ENCODE measurements at regions not wholly inside any gene's neighbourhood (a gene's known extent, or its start where the extent isn't known, plus 50 kb on each side); places are given as distances from the start of the nearest gene placed in this dataset.

DNA sequence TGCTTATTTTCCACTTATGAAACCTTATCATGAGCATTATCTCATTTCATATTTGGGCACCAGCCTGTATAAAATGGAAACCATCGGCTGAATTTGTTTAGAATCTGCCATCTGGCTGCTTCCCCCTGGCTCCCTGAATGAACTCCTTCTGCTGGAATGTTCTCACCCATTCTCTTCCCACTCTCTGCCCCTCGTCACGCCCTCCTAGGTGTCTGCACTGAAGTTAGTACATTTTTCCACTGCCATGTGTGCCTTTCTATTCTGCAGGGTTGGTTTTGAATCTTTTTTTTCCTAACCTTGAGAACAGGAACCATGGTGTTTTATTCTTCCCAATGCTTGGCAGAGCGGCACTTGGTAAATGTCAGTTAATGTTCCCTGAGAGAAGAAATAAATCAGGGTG lies 359.7 kb downstream of the MLLT3 start:
- Histone ChIP-seq H3K4me1 (ENCODE audit: control insufficient read depth, insufficient read depth, low read length) (no peaks in the 10 kb centered on the region), H3K9ac (ENCODE audit: low read length) (no peak overlapping the region), H3K4me3 (ENCODE audit: low read length) (no peak overlapping the region), H3K36me3 (ENCODE audit: control insufficient read depth, insufficient read depth, low read length) (no peaks in the 10 kb centered on the region), H3K27ac (ENCODE audit: low read depth, low read length) (no peak overlapping the region), H3K27me3 (ENCODE audit: control insufficient read depth, insufficient read depth, low read length) (no peaks in the 10 kb centered on the region)

DNA sequence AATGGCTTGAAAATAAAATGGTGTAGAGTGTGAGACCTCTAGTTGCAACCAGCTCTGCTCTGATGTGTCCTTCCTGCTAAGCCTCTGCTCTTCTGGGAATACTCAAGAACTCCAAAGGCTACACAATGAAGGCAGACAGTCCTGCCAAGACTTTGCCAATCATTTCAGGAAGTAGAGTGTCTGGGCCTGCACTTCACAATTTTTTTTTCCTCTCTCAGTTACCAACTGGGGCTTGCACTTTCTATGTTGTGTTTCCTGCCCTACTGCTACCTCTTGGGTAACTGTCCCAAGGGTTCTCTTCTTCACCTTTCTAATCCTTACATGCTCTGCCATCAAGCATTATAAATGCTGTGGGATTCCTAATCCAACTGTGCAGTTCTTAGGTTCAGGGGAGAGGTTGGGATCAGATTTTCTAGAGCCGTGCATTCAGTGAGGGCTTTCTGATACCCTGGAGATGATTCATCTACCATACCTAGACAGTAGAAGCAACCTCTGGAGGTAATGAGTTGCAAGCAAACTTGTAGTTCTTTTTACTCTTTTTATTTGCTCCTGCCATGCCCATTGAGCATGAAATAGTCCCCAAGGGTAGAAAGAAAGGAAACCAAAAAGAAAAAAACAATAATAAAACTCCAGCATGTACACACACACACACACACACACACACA lies 365.9 kb downstream of the MLLT3 start:
- Histone ChIP-seq H3K4me1 (ENCODE audit: control insufficient read depth, insufficient read depth, low read length) (no peaks in the 10 kb centered on the region), H3K9ac (ENCODE audit: low read length) (no peak overlapping the region), H3K27ac (ENCODE audit: low read depth, low read length) (no peak overlapping the region), H3K27me3 (ENCODE audit: control insufficient read depth, insufficient read depth, low read length) (no peaks in the 10 kb centered on the region), H3K4me3 (ENCODE audit: low read length) (no peak overlapping the region), H3K36me3 (ENCODE audit: control insufficient read depth, insufficient read depth, low read length) (no peaks in the 10 kb centered on the region)

DNA sequence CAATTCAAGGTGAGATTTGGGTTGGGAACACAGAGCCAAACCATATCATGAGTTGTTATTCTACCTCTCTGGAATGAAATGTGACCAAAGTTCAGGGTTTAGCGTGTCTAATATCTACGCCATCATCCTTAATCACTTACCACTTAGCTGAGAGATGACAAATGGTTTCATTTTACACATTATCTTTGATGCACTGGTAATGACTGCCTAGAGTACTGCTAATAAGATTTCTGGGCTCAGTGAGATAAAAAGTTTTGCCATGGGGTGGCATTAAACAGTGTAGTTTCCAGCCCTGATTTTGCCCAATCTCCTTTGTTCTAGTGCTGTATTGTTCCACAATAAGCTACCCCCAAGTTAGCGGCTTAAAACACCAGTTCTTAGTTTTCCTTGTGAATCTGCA lies 367.2 kb downstream of the MLLT3 start:
- Histone ChIP-seq H3K27ac (ENCODE audit: low read depth, low read length) (no peak overlapping the region), H3K4me3 (ENCODE audit: low read length) (no peak overlapping the region), H3K27me3 (ENCODE audit: control insufficient read depth, insufficient read depth, low read length) (no peaks in the 10 kb centered on the region), H3K36me3 (ENCODE audit: control insufficient read depth, insufficient read depth, low read length) (no peaks in the 10 kb centered on the region), H3K9ac (ENCODE audit: low read length) (no peak overlapping the region), H3K4me1 (ENCODE audit: control insufficient read depth, insufficient read depth, low read length) (no peaks in the 10 kb centered on the region)

GRCh38 chr9:20253635-20254034 lies 368.7 kb downstream of the MLLT3 start:
- H3K27ac ChIP-seq (ENCODE audit: low read depth, low read length): no peak overlapping the region
- H3K9ac ChIP-seq (ENCODE audit: low read length): no peak overlapping the region
- H3K4me3 ChIP-seq (ENCODE audit: low read length): no peak overlapping the region
- H3K36me3 ChIP-seq (ENCODE audit: control insufficient read depth, insufficient read depth, low read length): no peaks in the 10 kb centered on the region
- H3K4me1 ChIP-seq (ENCODE audit: control insufficient read depth, insufficient read depth, low read length): no peaks in the 10 kb centered on the region
- H3K27me3 ChIP-seq (ENCODE audit: control insufficient read depth, insufficient read depth, low read length): no peaks in the 10 kb centered on the region

- no peaks in the 10 kb centered on the region for H3K36me3 ChIP-seq (ENCODE audit: control insufficient read depth, insufficient read depth, low read length)
- H3K4me1 ChIP-seq (ENCODE audit: control insufficient read depth, insufficient read depth, low read length): no peaks in the 10 kb centered on the region
- no peak overlapping the region for H3K27ac ChIP-seq (ENCODE audit: low read depth, low read length)
These were observed 369.5 kb downstream of the MLLT3 start for GRCh38 chr9:20252778-20253177.

DNA sequence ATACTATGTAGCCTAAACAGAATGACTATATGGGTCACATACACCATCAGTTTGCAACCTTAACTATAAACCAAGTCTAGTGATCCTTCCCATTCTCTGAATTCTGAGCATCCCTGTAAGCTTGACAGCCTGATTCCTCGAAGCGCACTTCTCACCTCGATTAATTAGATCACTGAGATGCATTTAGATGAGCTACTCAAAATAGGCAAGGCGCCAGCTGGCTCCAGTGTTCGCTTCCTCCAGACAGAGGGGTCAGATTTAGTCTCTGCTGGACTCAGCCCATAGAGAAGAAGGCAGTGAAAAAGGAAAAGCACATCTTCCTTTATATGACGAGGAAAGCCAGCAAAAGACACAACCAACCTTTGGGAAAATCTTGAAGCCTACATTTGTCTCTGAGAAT lies 371.5 kb downstream of the MLLT3 start:
- H3K27ac ChIP-seq (ENCODE audit: low read depth, low read length): no peak overlapping the region
- H3K4me1 ChIP-seq (ENCODE audit: control insufficient read depth, insufficient read depth, low read length): no peaks in the 10 kb centered on the region
- H3K27me3 ChIP-seq (ENCODE audit: control insufficient read depth, insufficient read depth, low read length): no peaks in the 10 kb centered on the region
- H3K4me3 ChIP-seq (ENCODE audit: low read length): no peak overlapping the region
- no peak overlapping the region for H3K9ac ChIP-seq (ENCODE audit: low read length)
- no peaks in the 10 kb centered on the region for H3K36me3 ChIP-seq (ENCODE audit: control insufficient read depth, insufficient read depth, low read length)

More at GRCh38 chr9:20252778-20253177, 369.5 kb downstream of the MLLT3 start:
- H3K9ac ChIP-seq (ENCODE audit: low read length): no peak overlapping the region
- H3K27me3 ChIP-seq (ENCODE audit: control insufficient read depth, insufficient read depth, low read length): no peaks in the 10 kb centered on the region
- no peak overlapping the region for H3K4me3 ChIP-seq (ENCODE audit: low read length)

GRCh38 chr9:20244271-20244670 lies 378.0 kb downstream of the MLLT3 start:
- H3K27me3 ChIP-seq (ENCODE audit: control insufficient read depth, insufficient read depth, low read length): no peaks in the 10 kb centered on the region
- no peaks in the 10 kb centered on the region for H3K4me1 ChIP-seq (ENCODE audit: control insufficient read depth, insufficient read depth, low read length)
- H3K4me3 ChIP-seq (ENCODE audit: low read length): no peak overlapping the region
- H3K9ac ChIP-seq (ENCODE audit: low read length): no peak overlapping the region
- no peak overlapping the region for H3K27ac ChIP-seq (ENCODE audit: low read depth, low read length)
- H3K36me3 ChIP-seq (ENCODE audit: control insufficient read depth, insufficient read depth, low read length): no peaks in the 10 kb centered on the region

GRCh38 chr9:20243841-20244240 lies 378.5 kb downstream of the MLLT3 start:
- Histone ChIP-seq H3K4me3 (ENCODE audit: low read length) (no peak overlapping the region), H3K36me3 (ENCODE audit: control insufficient read depth, insufficient read depth, low read length) (no peaks in the 10 kb centered on the region), H3K9ac (ENCODE audit: low read length) (no peak overlapping the region), H3K27me3 (ENCODE audit: control insufficient read depth, insufficient read depth, low read length) (no peaks in the 10 kb centered on the region), H3K27ac (ENCODE audit: low read depth, low read length) (no peak overlapping the region), H3K4me1 (ENCODE audit: control insufficient read depth, insufficient read depth, low read length) (no peaks in the 10 kb centered on the region)

DNA sequence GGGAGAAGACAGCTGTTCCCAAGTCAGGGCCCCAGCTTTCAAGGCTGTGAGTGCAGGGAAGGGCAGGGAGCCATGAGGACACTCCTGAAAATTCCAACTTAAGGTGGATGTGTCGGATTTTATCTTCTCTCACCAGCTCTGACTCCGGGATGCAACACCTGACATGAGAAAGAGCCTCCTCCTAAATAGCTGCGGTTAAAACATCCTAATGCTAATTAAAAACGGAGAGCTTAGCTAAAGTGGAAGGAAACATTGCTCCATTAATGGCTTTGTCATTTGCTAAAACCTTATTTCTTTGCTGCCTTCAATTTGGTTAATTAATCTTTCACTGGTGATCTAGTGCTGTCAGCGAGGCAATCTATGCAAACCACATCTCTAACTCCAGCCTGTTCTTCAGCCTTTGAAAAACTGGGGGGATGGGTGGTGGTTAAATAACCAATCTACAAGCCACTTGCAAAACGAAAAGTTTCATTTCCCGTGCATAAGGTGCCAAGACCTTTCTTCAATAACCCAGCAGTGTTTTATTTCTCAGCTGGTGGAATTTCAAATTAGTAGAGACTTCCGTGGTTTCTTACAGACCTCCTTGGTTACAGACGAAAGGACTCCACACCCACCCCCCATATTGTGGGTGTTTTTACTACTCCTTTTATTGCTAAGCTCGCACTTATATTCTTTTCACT lies 379.6 kb downstream of the MLLT3 start:
- Histone ChIP-seq H3K36me3 (ENCODE audit: control insufficient read depth, insufficient read depth, low read length) (no peaks in the 10 kb centered on the region), H3K4me1 (ENCODE audit: control insufficient read depth, insufficient read depth, low read length) (no peaks in the 10 kb centered on the region), H3K9ac (ENCODE audit: low read length) (no peak overlapping the region), H3K4me3 (ENCODE audit: low read length) (no peak overlapping the region), H3K27me3 (ENCODE audit: control insufficient read depth, insufficient read depth, low read length) (no peaks in the 10 kb centered on the region), H3K27ac (ENCODE audit: low read depth, low read length) (no peak overlapping the region)

GRCh38 chr9:20240498-20240897 lies 381.8 kb downstream of the MLLT3 start:
- no peak overlapping the region for H3K27ac ChIP-seq (ENCODE audit: low read depth, low read length)
- H3K9ac ChIP-seq (ENCODE audit: low read length): no peak overlapping the region
- H3K36me3 ChIP-seq (ENCODE audit: control insufficient read depth, insufficient read depth, low read length): no peaks in the 10 kb centered on the region
- no peaks in the 10 kb centered on the region for H3K27me3 ChIP-seq (ENCODE audit: control insufficient read depth, insufficient read depth, low read length)
- no peak overlapping the region for H3K4me3 ChIP-seq (ENCODE audit: low read length)
- no peaks in the 10 kb centered on the region for H3K4me1 ChIP-seq (ENCODE audit: control insufficient read depth, insufficient read depth, low read length)

DNA sequence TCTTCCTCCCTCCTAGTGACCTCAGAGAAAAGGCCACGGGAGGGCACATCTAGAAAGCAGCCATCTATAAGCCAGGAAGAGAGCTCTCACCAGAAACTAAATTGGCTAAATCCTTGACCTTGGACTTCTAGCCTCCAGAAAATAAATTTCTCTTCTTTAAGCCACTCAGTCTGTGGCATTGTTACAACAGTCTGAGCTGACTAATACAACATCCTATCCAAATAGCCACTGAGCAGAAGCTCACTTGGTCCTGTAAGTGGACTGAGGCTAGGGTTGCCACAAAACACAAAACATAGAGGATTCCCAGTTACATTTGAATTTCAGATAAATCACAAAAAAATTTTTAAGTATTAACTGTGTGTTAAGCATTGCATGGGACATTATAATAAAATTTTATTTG lies 383.4 kb downstream of the MLLT3 start:
- Histone ChIP-seq H3K27ac (ENCODE audit: low read depth, low read length) (no peak overlapping the region), H3K4me3 (ENCODE audit: low read length) (no peak overlapping the region), H3K36me3 (ENCODE audit: control insufficient read depth, insufficient read depth, low read length) (no peaks in the 10 kb centered on the region), H3K9ac (ENCODE audit: low read length) (no peak overlapping the region), H3K27me3 (ENCODE audit: control insufficient read depth, insufficient read depth, low read length) (no peaks in the 10 kb centered on the region), H3K4me1 (ENCODE audit: control insufficient read depth, insufficient read depth, low read length) (no peaks in the 10 kb centered on the region)

DNA sequence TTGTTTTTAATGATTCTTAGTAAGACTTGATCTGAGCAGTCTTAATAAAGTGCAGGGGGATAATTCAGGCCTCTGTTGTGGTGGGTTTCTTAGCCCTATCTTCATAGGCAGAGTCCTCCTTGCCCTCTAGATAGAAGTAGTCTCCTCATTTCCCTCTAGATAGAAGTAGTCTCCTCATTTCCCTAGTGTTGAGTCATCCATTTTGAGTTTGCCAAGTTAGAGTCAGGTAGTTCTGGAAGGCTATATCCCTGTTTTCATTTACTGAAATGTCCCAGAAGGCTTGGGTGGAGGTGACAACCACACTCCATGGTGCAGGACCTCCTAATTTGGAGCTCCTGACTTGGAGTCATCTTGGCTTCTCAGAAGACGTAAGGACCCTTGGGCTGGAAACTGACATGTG lies 384.6 kb downstream of the MLLT3 start:
- no peaks in the 10 kb centered on the region for H3K27me3 ChIP-seq (ENCODE audit: control insufficient read depth, insufficient read depth, low read length)
- H3K4me1 ChIP-seq (ENCODE audit: control insufficient read depth, insufficient read depth, low read length): no peaks in the 10 kb centered on the region
- no peaks in the 10 kb centered on the region for H3K36me3 ChIP-seq (ENCODE audit: control insufficient read depth, insufficient read depth, low read length)
- H3K4me3 ChIP-seq (ENCODE audit: low read length): no peak overlapping the region
- no peak overlapping the region for H3K27ac ChIP-seq (ENCODE audit: low read depth, low read length)
- no peak overlapping the region for H3K9ac ChIP-seq (ENCODE audit: low read length)

DNA sequence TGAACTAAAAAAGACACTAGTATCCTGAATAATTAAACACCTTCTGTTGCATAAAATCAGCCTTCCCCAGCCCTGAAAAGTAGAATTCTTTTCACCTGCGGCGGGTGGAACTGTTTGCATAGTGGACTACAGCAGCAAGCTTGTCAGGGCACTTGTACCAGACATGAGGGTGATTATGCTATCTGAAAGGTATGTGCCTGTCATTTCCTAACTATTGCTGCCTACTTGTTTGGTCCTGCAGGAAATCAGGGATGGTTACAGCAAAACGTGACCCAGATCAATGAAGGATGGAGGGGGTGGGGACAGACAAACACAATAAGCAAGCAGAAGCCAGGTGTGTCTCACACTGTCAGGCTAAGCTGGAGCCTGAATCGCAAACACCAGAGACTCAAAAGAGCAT lies 385.6 kb downstream of the MLLT3 start:
- no peak overlapping the region for H3K9ac ChIP-seq (ENCODE audit: low read length)
- no peaks in the 10 kb centered on the region for H3K36me3 ChIP-seq (ENCODE audit: control insufficient read depth, insufficient read depth, low read length)
- H3K4me1 ChIP-seq (ENCODE audit: control insufficient read depth, insufficient read depth, low read length): no peaks in the 10 kb centered on the region
- no peak overlapping the region for H3K4me3 ChIP-seq (ENCODE audit: low read length)
- no peak overlapping the region for H3K27ac ChIP-seq (ENCODE audit: low read depth, low read length)
- H3K27me3 ChIP-seq (ENCODE audit: control insufficient read depth, insufficient read depth, low read length): no peaks in the 10 kb centered on the region

All from rectal smooth muscle tissue (tissue), 1 donor.